Frontal cortex (tissue), 3 donors: ENCODE measurements at regions not wholly inside any gene's neighbourhood (a gene's known extent, or its start where the extent isn't known, plus 50 kb on each side); places are given as distances from the start of the nearest gene placed in this dataset.
"Not testable (repeated sequence)": the region's sequence is repeated elsewhere in the genome, so short reads cannot be mapped to it uniquely, and the experiment has no call there.

Experiments
- DNase-seq, 2 donors: peaks; one replicate each; pipeline ENCODE4 v3.0.0; 2012; ENCODE audit warnings: low spot score in 2 of 2
- FAIRE-seq: peaks from 2 replicates; lab custom pipeline; 2012; peaks lifted over from hg19 to GRCh38; lab: Jason Lieb, UNC
- donor health status: control.
- donor health status: control.
- donor health status: control.

DNA sequence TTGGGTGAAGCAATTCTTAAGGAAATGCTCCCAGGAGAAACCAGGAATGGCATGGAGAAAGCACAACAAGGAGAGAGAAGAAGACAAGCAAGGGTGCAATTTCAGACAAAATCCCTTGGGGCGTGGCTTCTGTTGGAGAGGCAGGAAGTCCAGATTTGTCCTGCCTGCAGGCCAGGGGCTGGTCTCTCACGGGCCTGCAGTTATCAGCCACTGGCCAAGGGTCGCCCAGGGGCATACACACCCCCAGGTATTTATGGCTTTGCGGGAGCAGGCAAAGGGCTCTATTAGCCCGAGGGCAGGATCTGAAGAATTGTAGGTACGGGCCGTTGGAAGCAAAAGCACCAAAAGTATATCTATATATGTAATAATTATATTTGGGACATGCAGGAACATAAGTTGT, 87.7 kb downstream of the IYD start:
- DNase-seq, result no peak
- FAIRE-seq, result no peak

DNA sequence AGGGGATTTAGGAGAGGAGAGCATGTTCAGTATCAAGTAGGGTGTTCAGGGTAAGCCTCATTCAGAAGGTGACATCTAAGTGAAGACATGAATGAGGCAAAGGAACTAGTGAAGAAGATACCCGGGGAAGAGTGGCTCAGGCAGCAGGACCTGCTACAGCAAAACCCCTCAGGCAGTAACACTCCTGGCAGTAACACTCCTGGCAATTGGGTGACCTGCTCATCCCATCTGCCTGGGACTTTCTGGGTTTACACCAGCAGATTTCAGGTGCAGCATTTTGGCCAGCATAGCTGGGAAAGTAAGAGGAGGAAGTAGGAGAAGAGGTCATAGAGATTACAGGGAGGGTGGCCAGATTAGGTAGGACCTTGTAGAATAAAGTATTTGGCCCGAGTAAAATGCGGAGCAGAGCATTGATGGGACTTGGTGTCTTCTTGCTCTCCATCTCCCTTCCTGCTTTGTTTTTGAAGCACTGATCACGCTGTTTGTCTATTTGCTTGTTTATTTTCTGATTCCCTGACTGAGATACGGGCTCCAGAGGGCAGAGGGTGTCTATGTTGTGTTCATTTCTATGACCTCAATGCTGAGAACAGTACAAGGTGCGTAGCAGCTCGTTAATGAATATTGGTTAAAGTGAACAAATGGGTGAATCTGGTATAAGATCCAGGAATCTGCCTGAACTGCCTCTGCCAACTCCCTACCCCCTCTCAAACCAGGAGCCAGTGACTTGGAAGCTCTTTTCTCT, 88.3 kb downstream of the IYD start:
- FAIRE-seq, result no peak

DNA sequence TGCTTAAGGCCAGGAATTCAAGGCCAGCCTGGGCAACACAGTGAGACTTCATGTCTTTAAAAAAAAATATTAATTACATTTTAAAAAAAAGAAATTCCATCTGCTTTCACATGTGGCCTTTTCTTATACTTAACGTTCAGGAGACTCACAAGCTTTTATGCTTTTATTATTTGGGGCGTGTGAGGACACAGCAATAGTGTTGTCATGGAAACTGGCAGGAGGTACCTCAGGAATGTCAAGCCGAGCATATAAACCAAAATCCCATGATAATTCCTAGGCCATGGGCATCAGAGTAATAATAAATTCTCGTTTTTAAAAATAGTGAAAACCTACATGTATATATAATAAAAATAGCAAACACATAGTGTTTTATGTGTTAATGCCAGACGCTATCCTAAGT, 89.8 kb downstream of the IYD start:
- DNase-seq (no peak), FAIRE-seq (no peak)

More for the DNA sequence above, 88.3 kb downstream of the IYD start:
- DNase-seq, result no peak

DNA sequence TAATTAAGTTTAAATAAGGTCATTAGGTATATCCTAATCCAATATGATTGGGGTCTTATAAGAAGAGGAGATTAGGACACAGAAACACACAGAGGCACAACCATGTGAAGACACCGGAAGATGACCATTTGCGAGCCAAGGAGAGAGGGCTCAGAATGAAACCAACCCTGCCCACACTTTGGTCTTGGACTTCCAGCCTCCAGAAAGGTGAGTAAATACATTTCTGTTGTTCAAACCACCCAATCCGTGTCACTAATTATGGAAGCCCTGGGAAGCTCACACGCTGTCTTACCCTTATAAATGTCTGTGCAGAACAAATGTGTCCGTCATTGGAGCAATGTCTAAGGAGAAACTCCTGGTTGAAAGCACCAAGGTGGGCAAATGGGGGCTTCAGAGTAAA, 95.0 kb downstream of the IYD start:
- no peak for DNase-seq
- FAIRE-seq, result no peak

DNA sequence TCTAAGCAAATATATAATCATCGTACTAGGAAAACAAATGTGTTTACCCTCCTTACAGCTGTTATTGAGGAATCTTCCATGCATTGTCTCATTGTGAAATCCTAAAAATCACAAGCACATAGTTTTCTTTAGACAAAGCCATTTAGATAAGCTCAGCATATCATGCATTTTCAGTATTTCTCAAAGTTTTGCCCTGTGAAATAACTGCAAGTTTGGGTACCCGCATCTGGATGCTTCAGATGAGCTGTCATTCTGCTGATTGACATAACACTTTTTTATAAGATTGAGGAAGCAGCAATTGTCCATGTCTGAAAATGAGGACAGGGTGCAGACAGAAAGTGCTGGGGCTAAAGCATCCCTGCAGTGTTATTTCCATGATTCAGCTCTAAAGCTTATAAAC, 96.2 kb downstream of the IYD start:
- FAIRE-seq (no peak), DNase-seq (no peak)

DNA sequence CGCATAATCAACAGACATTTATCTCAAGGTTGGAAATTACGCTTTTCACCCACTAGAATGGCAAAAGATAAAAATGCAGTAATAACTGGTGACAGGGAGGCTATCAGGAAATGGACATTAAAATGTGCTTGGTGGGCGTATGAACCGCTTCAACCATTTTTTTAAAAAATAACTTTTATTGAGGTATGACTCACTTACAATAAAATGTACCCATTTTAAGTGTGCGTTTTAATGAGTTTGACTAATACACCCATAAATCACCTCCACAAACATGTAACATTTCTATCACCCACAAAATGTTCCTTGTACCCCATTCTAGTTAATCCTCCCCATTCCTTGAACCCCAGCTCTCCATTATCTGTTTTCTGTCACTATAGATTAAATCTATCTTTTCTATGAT, 96.8 kb downstream of the IYD start:
- FAIRE-seq, result no peak
- DNase-seq, result no peak

DNA sequence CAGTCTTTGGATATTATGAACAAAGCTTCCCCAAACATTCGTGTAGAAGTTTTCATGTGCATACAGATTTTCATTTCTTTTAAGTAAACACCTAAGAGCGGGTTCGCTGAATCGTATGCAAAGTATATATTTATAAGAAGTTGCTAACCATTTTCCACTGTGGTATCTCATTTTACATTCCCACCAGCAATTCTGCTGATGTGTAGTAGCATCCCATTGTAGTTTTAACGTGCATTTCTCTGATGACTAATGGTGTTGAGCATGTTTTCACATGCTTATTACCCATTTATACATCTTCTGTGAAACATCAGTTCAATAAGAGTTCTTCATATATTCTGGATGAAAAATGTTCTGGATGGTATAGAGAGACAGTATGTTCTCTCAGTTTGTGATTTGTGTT, 97.4 kb downstream of the IYD start:
- DNase-seq (no peak), FAIRE-seq (no peak)

DNA sequence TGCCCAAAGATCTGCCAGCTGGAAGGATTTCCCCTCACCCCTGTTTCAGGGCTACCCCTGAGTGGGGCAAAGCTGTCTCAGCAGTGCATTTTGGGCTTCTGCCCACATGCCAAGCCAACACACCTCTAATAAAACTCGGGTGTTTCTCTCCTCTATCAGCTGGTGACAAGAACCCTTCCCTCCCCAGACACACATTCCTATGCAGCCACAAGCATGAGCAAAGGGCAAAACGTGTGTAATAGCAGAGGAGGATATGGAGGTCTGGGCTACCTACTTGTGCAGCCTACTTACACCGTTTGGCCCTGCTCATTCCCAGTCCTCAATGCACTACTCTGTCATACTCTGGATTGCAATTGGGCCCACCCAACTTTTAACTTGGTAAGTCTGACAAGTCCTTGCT, 101.3 kb downstream of the IYD start:
- DNase-seq (no peak), FAIRE-seq (no peak)

DNA sequence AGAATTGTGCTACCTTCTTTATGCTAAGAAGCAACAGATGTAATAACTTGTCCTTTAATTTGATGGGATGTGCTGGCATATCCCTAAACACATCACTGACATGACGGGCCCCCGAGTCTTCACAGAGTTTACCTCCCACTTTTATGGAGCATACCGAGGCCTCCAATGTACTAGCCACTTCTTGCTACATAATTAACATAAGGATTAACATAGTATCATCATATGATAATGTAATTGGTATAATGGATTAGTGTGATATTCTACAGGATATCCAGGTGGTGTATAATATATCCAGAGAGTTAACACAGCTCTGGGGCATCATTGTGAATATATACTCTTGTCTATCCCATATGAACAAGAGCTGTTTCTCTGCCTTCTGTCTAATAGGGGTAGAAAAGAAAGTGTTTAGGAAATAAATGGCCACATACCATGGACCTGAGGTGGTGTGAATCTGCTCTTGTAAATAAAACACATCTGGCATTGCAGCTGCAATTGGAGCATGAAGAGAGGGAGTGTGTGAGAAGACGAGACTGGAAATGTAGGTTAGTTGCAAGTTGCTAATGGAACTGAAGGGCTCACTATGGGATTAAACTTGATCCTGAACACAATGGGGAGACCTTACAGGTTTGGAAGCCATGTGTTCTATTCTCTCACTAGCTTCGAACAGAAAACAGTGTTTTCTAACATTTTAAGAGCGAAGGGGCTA, 102.3 kb downstream of the IYD start:
- no peak for DNase-seq
- FAIRE-seq, result no peak

DNA sequence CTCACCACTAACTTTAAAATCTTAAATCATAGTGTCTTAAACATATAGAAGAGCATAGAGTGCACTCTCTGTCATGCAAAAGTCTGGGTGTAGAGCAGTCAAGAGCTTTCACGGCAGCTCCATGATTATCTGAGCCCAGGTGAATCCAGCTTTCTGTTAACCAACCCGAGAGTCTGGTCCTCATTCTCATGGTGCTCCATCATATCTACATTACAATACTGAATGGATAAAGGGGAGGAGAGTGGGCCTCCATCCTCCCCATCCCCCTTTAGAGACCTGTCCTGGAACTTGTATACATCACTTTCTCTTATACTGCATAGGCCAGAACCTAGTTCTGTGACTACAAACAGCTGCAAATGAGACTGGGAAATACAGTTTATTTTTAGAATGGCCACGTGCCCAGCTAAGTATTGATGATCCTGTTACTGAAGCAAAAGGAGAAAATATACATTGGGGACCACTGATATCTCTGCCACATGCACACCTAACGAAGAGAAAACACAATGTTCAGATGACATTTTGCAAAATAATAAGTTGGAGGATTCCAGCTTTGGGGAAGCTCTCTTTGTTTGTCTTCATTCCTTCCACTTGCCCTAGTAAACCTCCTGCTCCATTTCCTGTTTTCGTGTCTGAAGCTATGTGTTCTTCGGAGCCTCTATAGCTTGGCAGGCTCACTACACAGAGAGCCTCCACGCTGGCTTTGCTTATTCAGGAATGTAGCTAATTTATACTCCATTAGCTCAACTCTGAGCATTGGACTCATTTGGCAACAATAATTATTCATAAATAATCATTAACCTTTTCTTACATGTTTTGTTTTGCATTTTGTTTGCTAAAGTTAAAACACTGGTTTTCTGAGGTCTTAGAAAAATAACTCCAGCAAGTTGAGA, 110.1 kb downstream of the IYD start:
- DNase-seq (no peak), FAIRE-seq (no peak)

DNA sequence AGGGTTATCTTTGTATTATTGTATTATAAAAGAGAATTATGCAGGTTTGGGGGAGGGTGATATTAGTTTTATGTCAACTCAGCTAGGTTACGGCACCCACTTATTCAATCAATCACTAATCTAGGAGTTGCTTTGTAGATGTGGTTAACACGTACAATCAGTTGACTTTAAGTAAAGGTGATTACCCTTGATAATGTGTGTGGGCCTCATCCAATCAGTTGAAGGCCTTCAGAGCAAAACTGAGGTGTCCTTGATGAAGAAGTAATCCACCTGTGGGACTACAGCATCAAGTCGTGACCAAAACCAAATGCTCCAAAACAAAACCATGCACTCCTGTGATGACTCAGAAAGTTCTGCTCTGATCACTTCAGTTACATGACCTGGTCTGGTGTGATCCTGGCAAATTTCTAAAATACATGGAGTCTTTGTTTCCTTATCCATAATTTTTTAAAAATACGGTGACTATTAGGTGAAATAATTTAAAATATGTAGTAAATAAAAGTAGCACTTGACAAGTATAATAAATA, 114.1 kb downstream of the IYD start:
- no peak for FAIRE-seq

DNA sequence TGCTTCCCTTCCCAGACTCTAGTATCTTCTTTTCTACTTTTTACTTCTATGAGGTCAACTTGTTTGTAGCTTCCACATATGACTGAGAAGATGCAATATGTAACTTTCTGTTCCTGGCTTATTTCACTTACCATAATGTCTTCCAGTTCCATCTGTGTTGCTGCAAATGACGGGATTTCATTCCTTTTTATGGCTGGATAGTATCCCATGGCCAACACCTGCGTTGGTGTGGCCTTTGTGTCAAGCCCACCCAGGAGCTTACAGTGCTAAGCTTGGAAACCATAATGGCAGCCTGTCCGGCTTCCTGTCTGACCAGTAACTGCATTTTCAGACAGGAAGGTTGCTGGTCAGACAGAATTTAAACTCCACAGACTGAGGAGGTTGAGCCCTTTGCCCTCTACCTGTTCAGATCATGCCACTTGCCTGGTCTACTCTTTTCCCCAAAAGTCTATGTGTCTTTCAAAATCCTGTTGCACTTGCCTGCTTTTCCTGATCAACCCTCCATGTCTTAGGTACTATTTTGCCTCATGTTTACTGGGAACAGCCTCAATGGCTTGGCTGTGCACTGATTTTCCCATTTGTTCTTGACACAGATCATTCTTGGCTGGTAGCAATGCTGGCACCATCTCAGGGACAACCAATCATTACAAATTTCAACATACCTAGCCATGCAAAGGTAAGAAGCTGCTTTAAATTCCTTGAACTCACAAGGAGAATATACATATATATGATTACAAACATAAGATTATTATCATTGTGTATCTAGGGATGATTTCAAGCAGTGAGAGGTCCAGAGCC, 114.3 kb upstream of the PLEKHG1 start:
- FAIRE-seq (no peak), DNase-seq (no peak)

More for the DNA sequence above, 114.1 kb downstream of the IYD start:
- no peak for DNase-seq

DNA sequence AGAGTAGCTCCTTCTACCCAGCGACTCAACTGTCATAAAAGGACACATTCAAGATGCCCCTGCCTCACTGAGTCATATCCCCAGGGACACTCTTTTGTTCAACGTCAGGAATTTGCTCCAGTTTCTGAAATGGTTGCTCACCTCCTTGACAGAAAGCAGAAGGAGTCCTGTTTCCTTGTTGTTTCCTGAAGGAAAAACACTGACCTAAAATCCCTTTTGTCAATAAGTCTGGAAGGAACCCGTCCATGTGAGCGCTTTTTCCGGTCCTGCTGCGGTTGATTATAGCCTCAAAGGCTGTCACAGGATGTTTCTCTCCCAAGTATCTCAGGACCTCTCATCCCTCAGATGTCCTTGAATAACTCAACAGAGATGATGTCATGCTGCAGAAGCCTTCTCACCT, 113.6 kb upstream of the PLEKHG1 start:
- no peak for FAIRE-seq
- no peak for DNase-seq

DNA sequence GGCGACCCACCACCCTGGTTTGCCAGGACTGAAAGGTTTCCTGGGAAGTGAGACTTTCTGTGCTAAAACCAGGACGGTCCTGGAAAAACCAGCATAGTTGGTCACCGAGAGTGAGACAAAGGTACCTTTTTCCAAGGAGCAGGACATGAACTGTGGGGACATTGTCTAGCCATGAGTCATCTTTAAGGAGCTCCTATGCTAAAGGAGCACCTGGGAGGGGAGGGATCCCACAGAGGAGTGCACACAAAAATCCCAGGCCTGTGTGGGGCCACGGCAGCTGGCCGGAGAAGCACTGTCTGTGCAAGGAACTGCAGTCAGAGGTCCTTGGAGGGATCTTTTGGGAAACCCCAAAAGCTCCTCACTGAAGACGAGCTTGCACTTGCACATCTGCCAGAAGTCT, 109.1 kb upstream of the PLEKHG1 start:
- DNase-seq (no peak), FAIRE-seq (no peak)

DNA sequence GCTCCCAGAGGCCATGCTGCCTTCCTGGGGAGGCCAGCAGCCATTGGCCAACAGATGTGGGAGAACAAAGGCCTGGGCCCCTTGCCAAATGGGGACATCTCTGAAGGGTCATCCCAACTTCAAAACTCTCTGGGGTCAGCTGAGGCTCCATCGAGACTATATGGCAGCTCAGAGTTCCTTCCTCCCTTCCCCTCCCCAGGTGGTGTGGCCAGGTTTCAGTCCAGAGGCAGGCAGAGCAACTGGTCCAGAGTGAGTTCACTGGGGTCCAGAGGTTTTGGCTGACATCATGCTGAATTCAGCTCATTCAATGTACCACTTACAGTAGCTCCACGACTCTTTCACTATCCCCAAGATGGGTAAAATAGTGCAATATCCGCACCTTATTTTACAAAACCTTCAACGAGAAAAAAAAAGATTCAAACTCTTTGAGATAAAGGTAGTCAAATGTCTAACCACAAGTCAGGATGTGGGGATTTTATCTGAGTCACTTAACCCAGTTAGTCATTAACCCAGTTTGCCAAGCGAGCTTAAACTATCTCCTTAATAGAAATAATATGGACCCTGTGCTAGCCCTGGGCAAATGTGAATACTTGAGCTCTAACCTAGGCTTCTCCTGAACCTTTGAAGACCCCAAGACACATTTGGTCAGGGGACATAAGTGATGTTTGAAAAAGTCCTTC, 108.4 kb upstream of the PLEKHG1 start:
- no peak for DNase-seq
- no peak for FAIRE-seq

DNA sequence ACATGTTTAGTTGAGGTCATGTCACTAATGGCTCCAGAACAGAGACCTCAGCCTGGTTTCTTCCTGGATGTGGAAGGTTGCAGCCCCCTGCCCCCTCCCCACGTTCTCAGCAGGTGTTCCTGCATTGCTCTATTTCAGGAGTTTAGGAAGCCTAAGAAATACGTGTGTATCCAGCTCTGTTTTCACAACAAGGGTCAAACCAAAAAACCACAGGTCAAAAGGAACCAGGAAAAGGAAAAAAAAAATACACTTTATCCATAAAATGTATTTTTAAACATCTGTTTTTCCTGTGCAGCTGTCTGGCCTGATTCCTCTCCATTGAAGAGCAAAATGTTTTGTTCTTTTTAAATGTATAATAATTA, 107.9 kb upstream of the PLEKHG1 start:
- no peak for FAIRE-seq

DNA sequence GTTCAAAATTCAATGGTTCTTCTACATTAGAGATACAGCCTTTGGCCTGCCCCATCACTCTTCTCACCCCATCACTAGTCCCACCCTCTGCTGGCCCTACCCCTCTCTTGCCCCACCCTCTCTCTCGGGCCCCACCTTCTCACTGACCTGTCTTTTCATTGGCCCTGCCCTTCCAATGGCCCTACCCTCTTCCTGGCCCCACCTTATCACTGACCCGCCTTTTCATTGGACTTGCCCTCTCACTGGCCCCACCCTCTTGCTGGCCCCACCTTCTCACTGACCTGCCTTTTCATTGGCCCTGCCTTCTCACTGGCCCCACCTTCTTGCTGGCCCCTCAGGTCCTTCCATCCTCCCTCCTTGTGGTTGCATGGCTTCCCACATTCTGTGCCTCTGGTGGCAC, 107.2 kb upstream of the PLEKHG1 start:
- no peak for FAIRE-seq
- DNase-seq, result no peak

More for the DNA sequence above, 107.9 kb upstream of the PLEKHG1 start:
- no peak for DNase-seq

DNA sequence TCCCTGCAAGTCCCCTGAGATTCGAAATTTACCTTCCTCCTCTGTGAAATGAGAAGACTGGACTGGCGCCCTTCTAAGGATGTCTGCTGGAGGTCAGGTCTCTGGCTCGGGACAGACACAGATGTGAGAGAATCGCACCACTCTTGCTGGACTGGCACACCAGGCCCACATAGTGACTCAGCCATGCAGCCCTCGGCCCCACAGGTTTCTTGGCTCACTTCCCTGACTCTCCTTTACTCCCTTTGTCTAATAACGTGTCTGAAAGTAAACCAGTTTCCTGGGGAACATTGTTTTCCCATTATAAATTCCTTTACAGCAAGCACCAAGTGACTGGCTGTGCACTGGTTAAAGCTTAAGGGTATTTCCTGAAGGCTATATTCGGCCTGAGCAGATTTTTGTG, 106.7 kb upstream of the PLEKHG1 start:
- FAIRE-seq, result no peak
- no peak for DNase-seq

DNA sequence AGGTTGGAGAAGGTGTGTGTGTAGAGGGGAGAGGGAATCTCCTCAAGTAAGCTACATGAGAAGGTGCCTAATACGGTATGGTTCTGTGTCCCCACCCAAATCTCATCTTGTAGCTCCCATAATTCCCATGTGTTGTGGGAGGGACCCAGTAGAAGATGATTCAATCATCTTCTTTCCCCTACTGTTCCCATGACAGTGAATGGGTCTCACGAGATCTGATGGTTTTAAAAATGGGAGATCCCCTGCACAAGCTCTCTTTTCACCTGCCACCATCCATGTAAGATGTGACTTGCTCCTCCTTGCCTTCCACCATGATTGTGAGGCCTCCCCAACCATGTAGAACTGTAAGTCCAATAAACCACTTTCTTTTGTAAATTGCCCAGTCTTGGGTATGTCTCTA, 106.1 kb upstream of the PLEKHG1 start:
- FAIRE-seq, DNase-seq: not testable (repeated sequence)
